ENCODE measurements at regions not wholly inside any gene's neighbourhood (a gene's known extent, or its start where the extent isn't known, plus 50 kb on each side); places are given as distances from the start of the nearest gene placed in this dataset.
A peak's percentile ranks its signal among the peaks of the same experiment; 100 is the strongest.

- peak; percentile 26; the same call in 1 of the 2 replicates for TF ChIP-seq KDM3A (CRISPR knock-in tag; IDR thresholded peaks at IDR 0.05; ENCODE audit: low read depth)
- no peak for TF ChIP-seq ZNF766 (CRISPR knock-in tag; IDR thresholded peaks at IDR 0.05; ENCODE audit: borderline replicate concordance)
- no peak for TF ChIP-seq HNF1A (IDR thresholded peaks at IDR 0.05; ENCODE audit: low read depth)
- TF ChIP-seq HNF1A (CRISPR knock-in tag; IDR thresholded peaks at IDR 0.05; ENCODE audit: borderline replicate concordance) = no peak
- TF ChIP-seq DPF2 (CRISPR knock-in tag; IDR thresholded peaks at IDR 0.05; ENCODE audit: borderline replicate concordance, low read depth) = no peak
- no peak for TF ChIP-seq PCBP1 (IDR thresholded peaks at IDR 0.05; ENCODE audit: borderline replicate concordance, low read depth, low read length)
- no peak for TF ChIP-seq THYN1 (CRISPR knock-in tag; IDR thresholded peaks at IDR 0.05; ENCODE audit: borderline replicate concordance, low read depth)
- TF ChIP-seq FOSL1 (CRISPR knock-in tag; IDR thresholded peaks at IDR 0.05; ENCODE audit: borderline replicate concordance) = no peak
- no peak for TF ChIP-seq HOXA5 (CRISPR knock-in tag; IDR thresholded peaks at IDR 0.05)
- no peak for TF ChIP-seq HNRNPUL1 (IDR thresholded peaks at IDR 0.05; ENCODE audit: low read depth, low read length)
- TF ChIP-seq ZNF670 (CRISPR knock-in tag; IDR thresholded peaks at IDR 0.05; ENCODE audit: borderline replicate concordance) = no peak
- TF ChIP-seq ZNF879 (CRISPR knock-in tag; IDR thresholded peaks at IDR 0.05) = 0 out of 2 replicates have a peak, but pooled peaks have one; percentile 6
- TF ChIP-seq ZFP1 (CRISPR knock-in tag; IDR thresholded peaks at IDR 0.05) = 0 out of 2 replicates have a peak, but pooled peaks have one; percentile 14
- TF ChIP-seq HIVEP1 (CRISPR knock-in tag; IDR thresholded peaks at IDR 0.05) = no peak
These were observed 50.7 kb upstream of the FREM1 start (continued) for GRCh38 chr9:14960881-14961280.

Measured in HepG2 (cell line).